HL-60 (cell line): ENCODE measurements at regions not wholly inside any gene's neighbourhood (a gene's known extent, or its start where the extent isn't known, plus 50 kb on each side); places are given as distances from the start of the nearest gene placed in this dataset.

Experiments used
- SPI1 ChIP-seq: IDR thresholded peaks from 2 replicates; pipeline ENCODE4 v1.6.1; 2012; ENCODE audit warnings: low read depth, mild to moderate bottlenecking, borderline replicate concordance
- TF ChIP-seq, protein P1 (sequence below): IDR thresholded peaks from one replicate; pipeline ENCODE4 v1.5.1; 2011; ENCODE audit warnings: low read length, control low read depth, inconsistent platforms; ENCODE audit not compliant: insufficient read depth
- TF ChIP-seq, protein P2 (sequence below): IDR thresholded peaks from 2 replicates; pipeline ENCODE4 v1.6.1; 2012; ENCODE audit warnings: low read depth; ENCODE audit not compliant: insufficient replicate concordance

DNA sequence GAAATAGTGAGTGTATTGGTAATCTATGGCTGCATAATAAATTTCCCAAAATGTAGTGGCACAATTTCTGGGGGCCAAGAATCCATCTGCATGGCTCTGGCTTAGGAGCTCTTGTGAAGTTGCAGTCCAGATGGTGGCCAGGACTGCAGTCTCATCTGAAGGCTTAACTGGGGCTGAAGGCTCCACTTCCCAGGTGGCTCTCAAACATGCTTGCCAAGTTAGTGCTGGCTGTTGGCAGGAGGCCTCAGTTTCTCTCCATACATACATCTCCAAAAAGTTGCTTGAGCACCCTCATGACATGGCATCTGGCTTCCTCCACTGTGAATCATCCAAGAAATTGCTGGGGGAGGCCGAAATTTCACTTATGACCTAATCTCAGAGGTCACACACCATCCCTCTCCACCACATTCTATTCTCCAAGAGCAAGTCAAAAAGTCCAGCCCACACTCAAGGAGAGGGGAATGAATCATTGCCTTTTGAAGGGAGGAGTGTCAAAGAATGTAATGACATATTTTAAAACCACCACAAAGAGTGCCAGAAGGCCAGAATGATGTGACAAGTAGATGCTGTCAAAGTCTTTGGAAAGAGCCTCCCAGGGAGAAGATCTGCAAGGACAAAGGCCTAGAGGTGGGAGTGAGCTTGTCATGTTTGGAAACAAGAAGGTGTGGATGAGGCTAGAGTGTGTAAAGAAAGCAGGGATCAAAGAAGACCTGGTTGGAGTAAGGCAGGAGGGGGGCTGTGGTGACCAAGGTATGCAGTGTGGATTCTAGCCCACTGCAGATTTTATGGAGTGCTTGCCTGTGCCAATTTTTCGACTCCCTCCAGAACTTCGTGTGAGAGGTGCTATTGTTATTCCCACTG lies 566.2 kb downstream of the MIAT start:
- TF ChIP-seq, protein P1, sequence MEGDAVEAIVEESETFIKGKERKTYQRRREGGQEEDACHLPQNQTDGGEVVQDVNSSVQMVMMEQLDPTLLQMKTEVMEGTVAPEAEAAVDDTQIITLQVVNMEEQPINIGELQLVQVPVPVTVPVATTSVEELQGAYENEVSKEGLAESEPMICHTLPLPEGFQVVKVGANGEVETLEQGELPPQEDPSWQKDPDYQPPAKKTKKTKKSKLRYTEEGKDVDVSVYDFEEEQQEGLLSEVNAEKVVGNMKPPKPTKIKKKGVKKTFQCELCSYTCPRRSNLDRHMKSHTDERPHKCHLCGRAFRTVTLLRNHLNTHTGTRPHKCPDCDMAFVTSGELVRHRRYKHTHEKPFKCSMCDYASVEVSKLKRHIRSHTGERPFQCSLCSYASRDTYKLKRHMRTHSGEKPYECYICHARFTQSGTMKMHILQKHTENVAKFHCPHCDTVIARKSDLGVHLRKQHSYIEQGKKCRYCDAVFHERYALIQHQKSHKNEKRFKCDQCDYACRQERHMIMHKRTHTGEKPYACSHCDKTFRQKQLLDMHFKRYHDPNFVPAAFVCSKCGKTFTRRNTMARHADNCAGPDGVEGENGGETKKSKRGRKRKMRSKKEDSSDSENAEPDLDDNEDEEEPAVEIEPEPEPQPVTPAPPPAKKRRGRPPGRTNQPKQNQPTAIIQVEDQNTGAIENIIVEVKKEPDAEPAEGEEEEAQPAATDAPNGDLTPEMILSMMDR = no peak
- TF ChIP-seq SPI1 = no peak
- TF ChIP-seq, protein P2, sequence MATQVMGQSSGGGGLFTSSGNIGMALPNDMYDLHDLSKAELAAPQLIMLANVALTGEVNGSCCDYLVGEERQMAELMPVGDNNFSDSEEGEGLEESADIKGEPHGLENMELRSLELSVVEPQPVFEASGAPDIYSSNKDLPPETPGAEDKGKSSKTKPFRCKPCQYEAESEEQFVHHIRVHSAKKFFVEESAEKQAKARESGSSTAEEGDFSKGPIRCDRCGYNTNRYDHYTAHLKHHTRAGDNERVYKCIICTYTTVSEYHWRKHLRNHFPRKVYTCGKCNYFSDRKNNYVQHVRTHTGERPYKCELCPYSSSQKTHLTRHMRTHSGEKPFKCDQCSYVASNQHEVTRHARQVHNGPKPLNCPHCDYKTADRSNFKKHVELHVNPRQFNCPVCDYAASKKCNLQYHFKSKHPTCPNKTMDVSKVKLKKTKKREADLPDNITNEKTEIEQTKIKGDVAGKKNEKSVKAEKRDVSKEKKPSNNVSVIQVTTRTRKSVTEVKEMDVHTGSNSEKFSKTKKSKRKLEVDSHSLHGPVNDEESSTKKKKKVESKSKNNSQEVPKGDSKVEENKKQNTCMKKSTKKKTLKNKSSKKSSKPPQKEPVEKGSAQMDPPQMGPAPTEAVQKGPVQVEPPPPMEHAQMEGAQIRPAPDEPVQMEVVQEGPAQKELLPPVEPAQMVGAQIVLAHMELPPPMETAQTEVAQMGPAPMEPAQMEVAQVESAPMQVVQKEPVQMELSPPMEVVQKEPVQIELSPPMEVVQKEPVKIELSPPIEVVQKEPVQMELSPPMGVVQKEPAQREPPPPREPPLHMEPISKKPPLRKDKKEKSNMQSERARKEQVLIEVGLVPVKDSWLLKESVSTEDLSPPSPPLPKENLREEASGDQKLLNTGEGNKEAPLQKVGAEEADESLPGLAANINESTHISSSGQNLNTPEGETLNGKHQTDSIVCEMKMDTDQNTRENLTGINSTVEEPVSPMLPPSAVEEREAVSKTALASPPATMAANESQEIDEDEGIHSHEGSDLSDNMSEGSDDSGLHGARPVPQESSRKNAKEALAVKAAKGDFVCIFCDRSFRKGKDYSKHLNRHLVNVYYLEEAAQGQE = no peak
